LNCAP (cell line): ENCODE measurements at regions not wholly inside any gene's neighbourhood (a gene's known extent, or its start where the extent isn't known, plus 50 kb on each side); places are given as distances from the start of the nearest gene placed in this dataset.

ENCODE experiments used
- TF ChIP-seq, protein P1 (sequence below): fragments of 450-650 bp; IDR thresholded peaks from 2 replicates; pipeline ENCODE4 v1.5.1; 2017; ENCODE audit warnings: mild to moderate bottlenecking

DNA sequence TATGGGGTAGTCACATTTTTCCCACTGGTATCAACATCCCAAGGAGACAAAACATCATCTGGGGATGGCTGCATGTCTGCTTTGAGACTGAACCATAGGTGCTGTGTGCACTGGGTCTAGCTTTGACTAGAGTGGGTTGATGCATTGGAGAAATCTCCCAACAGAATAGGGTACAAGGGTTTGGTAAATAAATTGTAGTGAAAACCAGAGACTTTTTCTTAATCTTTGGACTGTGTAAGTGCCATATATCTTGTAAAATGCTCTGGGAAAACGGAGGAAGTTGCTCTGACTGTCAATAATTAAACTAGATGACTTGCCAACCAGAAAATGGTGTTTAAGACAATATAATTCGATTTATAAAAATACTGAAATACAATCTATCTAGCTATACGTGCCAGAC lies 1064.0 kb upstream of the SLIT2 start:
- TF ChIP-seq, protein P1, sequence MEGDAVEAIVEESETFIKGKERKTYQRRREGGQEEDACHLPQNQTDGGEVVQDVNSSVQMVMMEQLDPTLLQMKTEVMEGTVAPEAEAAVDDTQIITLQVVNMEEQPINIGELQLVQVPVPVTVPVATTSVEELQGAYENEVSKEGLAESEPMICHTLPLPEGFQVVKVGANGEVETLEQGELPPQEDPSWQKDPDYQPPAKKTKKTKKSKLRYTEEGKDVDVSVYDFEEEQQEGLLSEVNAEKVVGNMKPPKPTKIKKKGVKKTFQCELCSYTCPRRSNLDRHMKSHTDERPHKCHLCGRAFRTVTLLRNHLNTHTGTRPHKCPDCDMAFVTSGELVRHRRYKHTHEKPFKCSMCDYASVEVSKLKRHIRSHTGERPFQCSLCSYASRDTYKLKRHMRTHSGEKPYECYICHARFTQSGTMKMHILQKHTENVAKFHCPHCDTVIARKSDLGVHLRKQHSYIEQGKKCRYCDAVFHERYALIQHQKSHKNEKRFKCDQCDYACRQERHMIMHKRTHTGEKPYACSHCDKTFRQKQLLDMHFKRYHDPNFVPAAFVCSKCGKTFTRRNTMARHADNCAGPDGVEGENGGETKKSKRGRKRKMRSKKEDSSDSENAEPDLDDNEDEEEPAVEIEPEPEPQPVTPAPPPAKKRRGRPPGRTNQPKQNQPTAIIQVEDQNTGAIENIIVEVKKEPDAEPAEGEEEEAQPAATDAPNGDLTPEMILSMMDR: no peak

DNA sequence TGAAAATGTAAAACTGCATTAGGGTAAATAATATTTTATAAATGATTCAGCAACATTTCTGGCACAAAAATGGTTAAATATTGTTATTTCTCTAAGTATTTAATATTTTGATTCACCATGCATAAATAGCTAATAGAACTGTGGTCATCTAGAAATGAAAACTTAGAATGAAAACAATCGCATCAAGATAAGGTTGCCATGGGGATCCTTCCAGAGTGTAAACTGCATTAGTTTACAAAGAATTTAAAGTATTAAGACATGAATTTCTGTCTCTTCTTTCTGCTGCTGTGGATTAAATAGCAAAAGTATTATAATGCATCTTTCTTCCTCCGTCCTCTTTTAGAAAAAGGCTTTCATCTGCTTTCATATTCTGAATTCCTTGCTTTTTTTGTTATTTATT lies 1064.6 kb upstream of the SLIT2 start:
- TF ChIP-seq, protein P1: no peak

DNA sequence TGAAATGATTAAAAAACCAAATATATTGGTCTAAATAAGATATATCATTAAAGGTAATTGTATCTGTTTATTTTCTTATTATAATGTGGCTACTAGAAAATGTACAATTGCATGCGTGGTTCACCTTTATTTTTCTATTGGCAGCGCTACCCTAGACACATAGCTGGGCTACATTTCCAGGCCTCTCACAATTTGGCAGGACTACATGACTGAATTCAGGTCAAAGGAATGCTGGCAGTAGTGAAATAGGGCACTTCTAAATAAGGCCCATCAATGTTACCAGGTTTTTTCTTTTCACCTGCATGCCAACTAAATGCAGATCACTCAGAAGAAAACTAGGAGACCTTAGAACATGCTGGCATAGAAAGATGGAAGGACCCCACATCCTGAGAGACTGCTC lies 1072.9 kb upstream of the SLIT2 start:
- TF ChIP-seq, protein P1: no peak

DNA sequence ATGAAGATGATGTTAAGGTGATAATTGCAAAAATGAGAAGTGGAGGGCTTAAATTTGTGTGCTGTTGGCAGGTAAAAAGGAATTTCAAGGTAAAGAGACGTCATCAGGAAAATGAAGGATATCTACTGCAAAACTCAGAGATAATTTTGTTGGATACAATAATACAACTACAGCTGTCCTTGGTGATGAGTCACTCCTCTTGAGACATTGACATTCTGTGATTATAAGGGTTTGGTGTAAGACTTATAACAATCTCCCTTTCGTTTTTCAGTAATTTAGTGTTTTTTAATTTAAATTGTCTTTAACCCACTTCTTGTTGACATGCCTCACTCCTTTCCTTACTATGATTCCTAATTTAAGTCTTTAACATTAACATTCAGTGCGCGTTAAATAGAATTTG lies 1074.1 kb upstream of the SLIT2 start:
- TF ChIP-seq, protein P1: no peak

DNA sequence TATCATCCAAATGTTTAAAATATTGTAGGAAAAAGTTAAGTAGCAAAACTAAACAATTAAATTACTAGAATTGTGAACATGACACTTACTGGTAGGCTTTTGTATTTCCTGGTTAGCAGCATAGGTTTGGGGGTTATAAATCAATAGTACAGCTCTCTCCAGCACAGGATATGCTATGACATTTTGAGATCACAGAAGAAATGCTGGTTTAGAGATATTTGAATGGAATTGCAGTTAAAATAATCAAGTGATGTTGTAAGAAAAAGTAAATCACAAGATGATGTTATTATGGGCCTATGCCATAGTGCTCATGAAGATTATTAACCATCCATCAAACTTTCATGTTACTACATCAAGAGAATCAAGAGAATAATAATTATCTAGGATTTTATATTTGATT lies 1079.9 kb upstream of the SLIT2 start:
- TF ChIP-seq, protein P1: no peak

DNA sequence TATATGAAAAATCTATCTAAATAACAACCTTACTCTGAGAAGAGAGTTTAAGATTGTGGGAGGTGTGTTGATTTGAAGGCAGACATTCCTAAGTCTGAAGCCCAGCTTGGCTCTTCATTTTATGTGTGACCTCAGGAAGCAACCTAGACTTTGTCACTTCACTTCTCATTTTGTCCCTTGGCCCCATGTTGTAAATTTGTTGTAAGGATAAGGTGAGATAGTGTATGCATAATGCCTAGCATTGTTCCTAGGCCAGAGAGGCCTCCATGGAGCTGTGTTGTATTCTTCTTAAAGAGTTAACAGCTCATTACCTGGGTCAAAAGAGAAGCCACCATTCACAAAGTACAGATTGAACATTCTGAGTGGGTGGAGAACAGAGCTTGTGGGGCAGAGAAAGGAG lies 1084.4 kb upstream of the SLIT2 start:
- TF ChIP-seq, protein P1: no peak

DNA sequence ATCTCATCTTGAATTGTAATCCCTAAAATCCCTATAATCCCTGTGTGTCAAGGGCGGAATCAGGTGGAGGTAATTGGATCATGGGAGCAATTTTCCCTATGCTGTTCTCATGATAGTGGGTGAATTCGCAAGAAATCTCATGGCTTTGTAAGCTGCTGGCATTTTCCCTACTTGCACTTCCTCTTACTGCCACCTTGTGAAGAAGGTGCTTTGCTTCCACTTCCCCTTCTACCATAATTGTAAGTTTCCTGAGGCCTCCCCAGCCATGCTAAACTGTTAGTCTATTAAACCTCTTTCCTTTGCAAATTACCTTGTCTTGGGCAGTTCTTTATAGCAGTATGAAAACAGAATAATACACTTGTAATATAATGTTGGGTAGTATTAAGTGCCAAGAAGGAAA lies 1087.4 kb upstream of the SLIT2 start:
- TF ChIP-seq, protein P1: no peak

DNA sequence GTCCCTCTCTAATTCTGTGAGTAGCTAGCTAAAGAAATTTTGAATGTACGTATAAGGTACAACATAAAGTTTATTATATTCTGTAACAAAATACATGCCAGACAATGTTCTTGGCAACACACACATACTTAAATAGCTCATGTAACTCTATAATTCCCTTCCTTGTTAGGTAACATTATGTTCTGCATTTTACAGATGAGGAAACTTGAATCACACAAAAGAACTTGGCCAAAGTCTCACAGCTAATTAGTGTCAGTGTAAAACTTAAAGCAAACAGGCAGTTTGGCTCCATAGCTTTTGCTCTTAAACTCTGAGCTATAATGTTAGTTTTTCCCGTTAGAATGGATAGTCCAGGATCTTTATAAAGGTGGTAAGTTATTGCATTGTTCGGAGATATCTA lies 1091.8 kb upstream of the SLIT2 start:
- TF ChIP-seq, protein P1: no peak
